ENCODE measurements at regions not wholly inside any gene's neighbourhood (a gene's known extent, or its start where the extent isn't known, plus 50 kb on each side); places are given as distances from the start of the nearest gene placed in this dataset.

DNA sequence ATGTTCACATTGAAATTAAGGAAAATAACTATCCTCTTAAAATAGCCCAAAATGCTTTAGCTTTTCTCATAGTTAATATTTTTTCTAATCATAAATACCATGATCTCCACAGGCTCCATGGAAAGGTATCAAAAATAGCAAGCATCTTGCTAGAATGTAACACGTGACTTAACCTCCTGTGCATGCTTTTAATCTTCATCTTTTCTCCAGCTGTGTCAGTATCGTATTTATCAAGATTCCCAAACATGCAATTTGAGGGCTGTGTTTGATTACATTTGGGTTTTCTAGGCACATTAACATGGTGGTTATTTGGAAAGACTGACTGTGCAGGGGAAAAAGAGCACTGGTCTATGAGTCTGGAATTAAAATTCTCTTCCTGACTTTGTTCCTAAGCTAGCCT lies 472.5 kb upstream of the MCTP2 start:
- TF ChIP-seq EZH2phosphoT487 (IDR thresholded peaks at IDR 0.05; ENCODE audit: insufficient read depth, low read depth) (no peak), EZH2 (IDR thresholded peaks at IDR 0.05; ENCODE audit: insufficient read depth, poor library complexity, severe bottlenecking) (no peak)
